GM19372 (cell line): ENCODE measurements at regions not wholly inside any gene's neighbourhood (a gene's known extent, or its start where the extent isn't known, plus 50 kb on each side); places are given as distances from the start of the nearest gene placed in this dataset.

ENCODE experiments used
- ATAC-seq: cut with Tn5 transposase; IDR thresholded peaks from one replicate; pipeline ENCODE4 v1.9.1; 2021; ENCODE audit warnings: mild to moderate bottlenecking, low read depth, moderate library complexity; ENCODE audit not compliant: unreplicated experiment

GRCh38 chr6:140893432-140893831 is 1239.3 kb upstream of the GJE1 start:
- no peak for ATAC-seq

GRCh38 chr6:140879946-140880345 is 1252.8 kb upstream of the GJE1 start:
- ATAC-seq: no peak

- ATAC-seq: no peak
These were observed 1258.7 kb upstream of the GJE1 start for GRCh38 chr6:140874066-140874465.

- ATAC-seq: no peak
These were observed 1259.8 kb upstream of the GJE1 start for GRCh38 chr6:140872885-140873284.

GRCh38 chr6:140871911-140872310 is 1260.8 kb upstream of the GJE1 start:
- ATAC-seq: no peak

GRCh38 chr6:140867336-140867735 is 1265.4 kb upstream of the GJE1 start:
- no peak for ATAC-seq

- no peak for ATAC-seq
These were observed 1274.2 kb upstream of the GJE1 start for GRCh38 chr6:140858381-140858971.

- ATAC-seq: no peak
These were observed 1274.9 kb upstream of the GJE1 start for GRCh38 chr6:140857739-140858380.

GRCh38 chr6:140855520-140855919 is 1277.2 kb upstream of the GJE1 start:
- ATAC-seq: no peak

GRCh38 chr6:140854318-140854717 is 1278.4 kb upstream of the GJE1 start:
- no peak for ATAC-seq

- no peak for ATAC-seq
These were observed 1282.3 kb upstream of the GJE1 start for GRCh38 chr6:140850438-140850837.

- ATAC-seq: no peak
These were observed 1283.3 kb upstream of the GJE1 start for GRCh38 chr6:140849456-140849855.

- no peak for ATAC-seq
These were observed 1285.5 kb upstream of the GJE1 start for GRCh38 chr6:140847262-140847645.

- ATAC-seq: no peak
These were observed 1286.0 kb upstream of the GJE1 start for GRCh38 chr6:140846503-140847261.

GRCh38 chr6:140845701-140846100 is 1287.0 kb upstream of the GJE1 start:
- no peak for ATAC-seq

- no peak for ATAC-seq
These were observed 1288.6 kb upstream of the GJE1 start for GRCh38 chr6:140844167-140844566.

GRCh38 chr6:140833408-140833807 is 1299.3 kb upstream of the GJE1 start:
- ATAC-seq: no peak

- no peak for ATAC-seq
These were observed 1302.1 kb upstream of the GJE1 start for GRCh38 chr6:140830666-140831065.

- no peak for ATAC-seq
These were observed 1303.9 kb upstream of the GJE1 start for GRCh38 chr6:140828856-140829255.

GRCh38 chr6:140827593-140827992 is 1305.1 kb upstream of the GJE1 start:
- ATAC-seq: no peak

GRCh38 chr6:140825731-140826130 is 1307.0 kb upstream of the GJE1 start:
- ATAC-seq: no peak

- no peak for ATAC-seq
These were observed 1308.1 kb upstream of the GJE1 start for GRCh38 chr6:140824595-140824994.
